ENCODE measurements at regions not wholly inside any gene's neighbourhood (a gene's known extent, or its start where the extent isn't known, plus 50 kb on each side); places are given as distances from the start of the nearest gene placed in this dataset.

GRCh38 chr4:77453911-77454310, 151.7 kb upstream of the CXCL13 start:
- TF ChIP-seq CTCF (conservative IDR thresholded peaks at IDR 0.05; ENCODE audit: low read length) = no peak
- TF ChIP-seq EZH2phosphoT487 (IDR thresholded peaks at IDR 0.05; ENCODE audit: borderline replicate concordance, low read depth, low read length) = no peak

Data from OCI-LY7 (cell line).